ENCODE measurements at regions not wholly inside any gene's neighbourhood (a gene's known extent, or its start where the extent isn't known, plus 50 kb on each side); places are given as distances from the start of the nearest gene placed in this dataset.

GRCh38 chr6:170069611-170070010, 221.3 kb downstream of the DLL1 start:
- Histone ChIP-seq H3K9me3 (peaks cover 0 to 4% (median 2%) of the 10 kb centered on the region in 4 donors), H3K36me3 (no peaks in the 10 kb centered on the region), H3K27me3 (no peaks in the 10 kb centered on the region), H3K4me1 (no peaks in the 10 kb centered on the region), H3K27ac (no peak overlapping the region), H3K4me3 (no peak overlapping the region)
- intact Hi-C loops (cut with DNase I): no loop called here
- DNase-seq: no peak
- WGBS, 2 donors: 67 to 80% methylated on average over 3 of the region's 3 CpGs
- TF ChIP-seq POLR2AphosphoS5 (IDR thresholded peaks at IDR 0.05) (no peak), EP300 (IDR thresholded peaks at IDR 0.05) (no peak), POLR2A (IDR thresholded peaks at IDR 0.05) (no peak)
- TF ChIP-seq, protein P1, sequence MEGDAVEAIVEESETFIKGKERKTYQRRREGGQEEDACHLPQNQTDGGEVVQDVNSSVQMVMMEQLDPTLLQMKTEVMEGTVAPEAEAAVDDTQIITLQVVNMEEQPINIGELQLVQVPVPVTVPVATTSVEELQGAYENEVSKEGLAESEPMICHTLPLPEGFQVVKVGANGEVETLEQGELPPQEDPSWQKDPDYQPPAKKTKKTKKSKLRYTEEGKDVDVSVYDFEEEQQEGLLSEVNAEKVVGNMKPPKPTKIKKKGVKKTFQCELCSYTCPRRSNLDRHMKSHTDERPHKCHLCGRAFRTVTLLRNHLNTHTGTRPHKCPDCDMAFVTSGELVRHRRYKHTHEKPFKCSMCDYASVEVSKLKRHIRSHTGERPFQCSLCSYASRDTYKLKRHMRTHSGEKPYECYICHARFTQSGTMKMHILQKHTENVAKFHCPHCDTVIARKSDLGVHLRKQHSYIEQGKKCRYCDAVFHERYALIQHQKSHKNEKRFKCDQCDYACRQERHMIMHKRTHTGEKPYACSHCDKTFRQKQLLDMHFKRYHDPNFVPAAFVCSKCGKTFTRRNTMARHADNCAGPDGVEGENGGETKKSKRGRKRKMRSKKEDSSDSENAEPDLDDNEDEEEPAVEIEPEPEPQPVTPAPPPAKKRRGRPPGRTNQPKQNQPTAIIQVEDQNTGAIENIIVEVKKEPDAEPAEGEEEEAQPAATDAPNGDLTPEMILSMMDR (IDR thresholded peaks at IDR 0.05): no peak

- Histone ChIP-seq H3K36me3 (no peaks in the 10 kb centered on the region), H3K4me1 (no peaks in the 10 kb centered on the region), H3K27me3 (no peaks in the 10 kb centered on the region), H3K27ac (no peak overlapping the region), H3K9me3 (peaks cover 0 to 4% (median 2%) of the 10 kb centered on the region in 4 donors), H3K4me3 (no peak overlapping the region)
- TF ChIP-seq POLR2A (IDR thresholded peaks at IDR 0.05) (no peak), EP300 (IDR thresholded peaks at IDR 0.05) (no peak), POLR2AphosphoS5 (IDR thresholded peaks at IDR 0.05) (no peak)
- TF ChIP-seq, protein P1 (IDR thresholded peaks at IDR 0.05): no peak
- WGBS, 2 donors: 83 to 93% methylated on average over 7 of the region's 7 CpGs
- peak; percentile 48 for DNase-seq
- intact Hi-C loops (cut with DNase I): no loop called here
Observed at GRCh38 chr6:170068496-170068895, 222.4 kb downstream of the DLL1 start.

DNA sequence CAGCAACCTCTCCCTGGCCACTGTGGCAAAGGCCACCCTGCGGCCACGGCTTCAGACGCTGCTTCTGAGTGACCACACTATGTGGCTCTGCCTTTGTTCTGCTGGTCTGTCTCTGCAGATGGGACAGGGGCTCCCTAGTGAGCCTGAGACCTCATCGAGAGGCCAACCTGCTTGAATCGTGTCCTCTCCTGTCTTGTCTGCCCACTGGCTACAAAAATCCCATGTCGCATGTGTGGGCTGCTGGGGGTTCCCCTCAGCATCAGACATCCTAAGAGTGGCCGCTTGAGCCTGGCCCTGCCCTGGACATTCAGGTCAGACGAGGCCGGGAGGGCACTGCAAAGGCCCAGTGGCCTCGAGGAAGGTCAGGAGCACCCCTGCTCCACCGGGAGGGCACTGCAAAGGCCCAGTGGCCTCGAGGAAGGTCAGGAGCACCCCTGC, 222.9 kb downstream of the DLL1 start:
- DNase-seq: peak; percentile 59
- 79 to 89% methylated on average over 12 of the region's 12 CpGs for WGBS, 2 donors
- Histone ChIP-seq H3K27ac (no peak overlapping the region), H3K27me3 (no peaks in the 10 kb centered on the region), H3K36me3 (no peaks in the 10 kb centered on the region), H3K4me3 (no peak overlapping the region), H3K4me1 (no peaks in the 10 kb centered on the region), H3K9me3 (peaks cover 0 to 4% (median 2%) of the 10 kb centered on the region in 4 donors)
- TF ChIP-seq POLR2AphosphoS5 (IDR thresholded peaks at IDR 0.05) (no peak), POLR2A (IDR thresholded peaks at IDR 0.05) (no peak), EP300 (IDR thresholded peaks at IDR 0.05) (no peak)
- TF ChIP-seq, protein P1 (IDR thresholded peaks at IDR 0.05): no peak
- intact Hi-C loops (cut with DNase I): no loop called here

DNA sequence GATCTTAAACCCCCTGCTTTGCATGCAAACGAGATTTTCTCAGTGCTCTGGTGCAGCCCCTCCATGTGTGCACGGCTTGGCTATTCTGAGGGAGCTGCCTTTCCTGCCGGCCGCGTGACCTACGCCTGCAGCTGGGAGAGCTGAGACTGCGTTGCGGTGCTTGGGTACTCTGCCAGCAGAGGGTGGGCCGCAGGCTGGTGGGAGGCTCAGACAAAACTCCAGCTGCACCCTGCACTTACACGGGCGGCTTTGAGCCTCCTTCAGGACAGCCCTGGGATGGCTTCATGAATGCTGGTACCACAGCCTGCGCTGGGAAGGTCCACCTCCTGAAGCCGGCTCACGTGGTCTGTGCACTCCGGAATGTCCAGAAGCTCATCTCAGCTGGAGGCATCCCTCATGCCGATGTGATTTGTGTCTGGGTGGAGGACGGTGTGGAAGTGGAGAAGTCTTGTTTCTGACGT, 223.7 kb downstream of the DLL1 start:
- no peaks in the 10 kb centered on the region for H3K36me3 ChIP-seq
- TF ChIP-seq, protein P1 (IDR thresholded peaks at IDR 0.05): no peak
- TF ChIP-seq POLR2AphosphoS5 (IDR thresholded peaks at IDR 0.05) (no peak), EP300 (IDR thresholded peaks at IDR 0.05) (no peak), POLR2A (IDR thresholded peaks at IDR 0.05) (no peak)
- DNase-seq: peak; percentile 61
- no peaks in the 10 kb centered on the region for H3K4me1 ChIP-seq
- H3K9me3 ChIP-seq: peaks cover 0 to 4% (median 2%) of the 10 kb centered on the region in 4 donors
- intact Hi-C loops (cut with DNase I): no loop called here
- H3K4me3 ChIP-seq: no peak overlapping the region
- 60 to 62% methylated on average over 18 of the region's 18 CpGs for WGBS, 2 donors
- H3K27ac ChIP-seq: no peak overlapping the region
- no peaks in the 10 kb centered on the region for H3K27me3 ChIP-seq

DNA sequence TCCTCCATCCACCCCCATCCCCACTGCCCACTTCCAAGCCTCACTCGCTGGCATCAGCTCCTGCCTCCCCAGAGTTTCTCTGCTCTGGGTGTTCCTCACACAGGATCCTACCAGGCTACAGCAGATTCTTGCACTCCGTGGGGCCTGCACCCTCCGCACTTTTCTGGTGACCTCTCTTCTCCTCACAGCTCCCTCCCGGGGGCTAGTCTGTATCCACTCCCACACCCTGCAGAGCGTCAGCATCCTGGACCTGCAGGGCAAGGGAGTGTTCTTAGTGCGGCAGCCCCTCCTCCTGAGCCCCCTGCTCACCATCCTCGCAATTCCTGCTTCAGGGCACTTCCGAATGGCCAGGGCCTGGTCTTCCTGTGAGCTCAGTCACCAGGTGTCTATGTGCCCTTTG, 224.2 kb downstream of the DLL1 start:
- Histone ChIP-seq H3K36me3 (no peaks in the 10 kb centered on the region), H3K4me1 (no peaks in the 10 kb centered on the region), H3K27ac (no peak overlapping the region), H3K4me3 (no peak overlapping the region), H3K27me3 (no peaks in the 10 kb centered on the region), H3K9me3 (peaks cover 0 to 4% (median 2%) of the 10 kb centered on the region in 4 donors)
- intact Hi-C loops (cut with DNase I): no loop called here
- peak; percentile 43 for DNase-seq
- WGBS, 2 donors: 73 to 77% methylated on average over 8 of the region's 8 CpGs
- no peak for TF ChIP-seq POLR2A (IDR thresholded peaks at IDR 0.05)
- no peak for TF ChIP-seq POLR2AphosphoS5 (IDR thresholded peaks at IDR 0.05)
- TF ChIP-seq, protein P1 (IDR thresholded peaks at IDR 0.05): no peak
- no peak for TF ChIP-seq EP300 (IDR thresholded peaks at IDR 0.05)
